ENCODE measurements at regions not wholly inside any gene's neighbourhood (a gene's known extent, or its start where the extent isn't known, plus 50 kb on each side); places are given as distances from the start of the nearest gene placed in this dataset.

- no peak for TF ChIP-seq ZFX (IDR thresholded peaks at IDR 0.05)
- no peak for TF ChIP-seq CTCF (conservative IDR thresholded peaks at IDR 0.05)
Measured at GRCh38 chr15:98233873-98234272, 273.4 kb downstream of the ARRDC4 start.

GRCh38 chr15:98240303-98240702 lies 279.8 kb downstream of the ARRDC4 start:
- TF ChIP-seq ZFX (IDR thresholded peaks at IDR 0.05) (no peak), CTCF (conservative IDR thresholded peaks at IDR 0.05) (no peak)
- no peak overlapping the region for H3K27ac ChIP-seq

More at GRCh38 chr15:98233873-98234272, 273.4 kb downstream of the ARRDC4 start:
- H3K27ac ChIP-seq, result no peak overlapping the region

- no peak overlapping the region for H3K27ac ChIP-seq
- TF ChIP-seq ZFX (IDR thresholded peaks at IDR 0.05), result no peak
- TF ChIP-seq CTCF (conservative IDR thresholded peaks at IDR 0.05), result no peak
Measured at GRCh38 chr15:98241032-98241554, 280.6 kb downstream of the ARRDC4 start.

GRCh38 chr15:98257290-98257689 lies 296.8 kb downstream of the ARRDC4 start:
- no peak overlapping the region for H3K27ac ChIP-seq
- TF ChIP-seq ZFX (IDR thresholded peaks at IDR 0.05), result no peak
- TF ChIP-seq CTCF (conservative IDR thresholded peaks at IDR 0.05), result no peak

GRCh38 chr15:98263787-98264186 lies 303.3 kb downstream of the ARRDC4 start:
- no peak overlapping the region for H3K27ac ChIP-seq
- TF ChIP-seq CTCF (conservative IDR thresholded peaks at IDR 0.05) (no peak), ZFX (IDR thresholded peaks at IDR 0.05) (no peak)

GRCh38 chr15:98266295-98266694 lies 305.8 kb downstream of the ARRDC4 start:
- H3K27ac ChIP-seq, result no peak overlapping the region
- TF ChIP-seq ZFX (IDR thresholded peaks at IDR 0.05) (no peak), CTCF (conservative IDR thresholded peaks at IDR 0.05) (no peak)

- TF ChIP-seq CTCF (conservative IDR thresholded peaks at IDR 0.05) (no peak), ZFX (IDR thresholded peaks at IDR 0.05) (no peak)
- no peak overlapping the region for H3K27ac ChIP-seq
Measured at GRCh38 chr15:98268163-98268562, 307.7 kb downstream of the ARRDC4 start.
